HepG2 (cell line): ENCODE measurements at regions not wholly inside any gene's neighbourhood (a gene's known extent, or its start where the extent isn't known, plus 50 kb on each side); places are given as distances from the start of the nearest gene placed in this dataset.

Source experiments
- ATAC-seq: fragments of 200-7000 bp; cut with Tn5 transposase; 3 replicates; pipeline ENCODE4 v1.9.1; 2020; ENCODE audit warnings: mild to moderate bottlenecking, moderate library complexity
- BruUV-seq: library from RNA; stranded (reverse); fragments of 400-500 nt; replicated peaks from 2 replicates; lab custom pipeline; 2021; lab: Mats Ljungman, UMichigan
- CTCF ChIA-PET: fragments of 300-600 bp; formaldehyde crosslinking; extraction: SDS; loops from one replicate; lab custom pipeline; 2021; ENCODE audit warnings: low total read pairs, inconsistent platforms, low intra/inter-chr PET ratio; lab: Yijun Ruan, JAX
- POLR2A ChIA-PET: fragments of 350-600 bp; sonication (Branson Sonifier 250); formaldehyde crosslinking; loops from one replicate; lab custom pipeline; 2020; ENCODE audit warnings: antibody characterized with exemption, inconsistent platforms; lab: Yijun Ruan, JAX
- DNase-seq: peaks from one replicate; pipeline ENCODE4 v3.0.0-alpha.2; 2015; ENCODE audit warnings: low spot score
- FAIRE-seq: peaks from 3 replicates; lab custom pipeline; 2011; peaks lifted over from hg19 to GRCh38; lab: Jason Lieb, UNC
- H2AFZ ChIP-seq: one replicate; pipeline ENCODE4 v1.6.1; 2011; ENCODE audit warnings: low read length, inconsistent platforms
- H3K27ac ChIP-seq: fragments of 300-600 bp; 3 replicates; pipeline ENCODE4 v1.8.0; 2011; ENCODE audit warnings: mixed run types, mild to moderate bottlenecking, mixed read lengths, low read length, inconsistent platforms; ENCODE audit not compliant: insufficient read depth; ENCODE audit errors: extremely low read length
- H3K27me3 ChIP-seq, 2 experiments: fragments of 200-600 bp in 1 of 2; 2 replicates in 1 of 2; 3 replicates in 1 of 2; pipeline versions ENCODE4 v1.6.0 to v1.8.0; 2011; ENCODE audit warnings: low read length in 2 of 2, mild to moderate bottlenecking in 2 of 2, moderate library complexity in 2 of 2, inconsistent platforms in 1 of 2; ENCODE audit not compliant: insufficient read depth in 2 of 2, control insufficient read depth in 1 of 2
- H3K36me3 ChIP-seq, 2 experiments: fragments of 200-600 bp in 1 of 2; replicated peaks in 1 of 2; 2 replicates in 1 of 2; 3 replicates in 1 of 2; pipeline versions ENCODE4 v1.5.1 to v1.8.0; 2011; ENCODE audit warnings: low read length in 2 of 2, inconsistent platforms in 1 of 2; ENCODE audit not compliant: insufficient read depth in 2 of 2, control insufficient read depth in 1 of 2
- H3K4me1 ChIP-seq: 2 replicates; pipeline ENCODE4 v1.5.1; 2012; ENCODE audit warnings: low read length, inconsistent platforms; ENCODE audit not compliant: insufficient read depth
- H3K4me2 ChIP-seq: 2 replicates; pipeline ENCODE4 v1.6.0; 2011; ENCODE audit warnings: low read depth, low read length, inconsistent platforms
- H3K4me3 ChIP-seq, 3 experiments: fragments of 200-600 bp in 1 of 3; sonication (generic), shearing (Covaris generic) in 1 of 3; replicated peaks in 1 of 3; 2 replicates each; pipeline ENCODE4 v1.5.1; 2011 to 2016; ENCODE audit warnings: low read length in 3 of 3, inconsistent platforms in 2 of 3, low read depth in 2 of 3, mild to moderate bottlenecking in 2 of 3, control low read depth in 1 of 3, mixed read lengths in 1 of 3; ENCODE audit not compliant: insufficient read depth in 1 of 3
- H3K79me2 ChIP-seq: one replicate; pipeline ENCODE4 v1.6.1; 2011; ENCODE audit warnings: low read length, inconsistent platforms; ENCODE audit not compliant: insufficient read depth
- H3K9ac ChIP-seq: 2 replicates; pipeline ENCODE4 v1.6.0; 2011; ENCODE audit warnings: mild to moderate bottlenecking, low read depth, low read length, inconsistent platforms; ENCODE audit not compliant: insufficient read depth
- H3K9me3 ChIP-seq: 2 replicates; pipeline ENCODE4 v1.5.1; 2012; ENCODE audit warnings: mild to moderate bottlenecking, low read length
- H4K20me1 ChIP-seq: 2 replicates; pipeline ENCODE4 v1.6.0; 2011; ENCODE audit warnings: inconsistent platforms, mild to moderate bottlenecking, low read length, moderate library complexity; ENCODE audit not compliant: insufficient read depth
- HMGA1 ChIP-seq: sonication (generic); formaldehyde crosslinking; conservative IDR thresholded peaks from 2 replicates; pipeline ENCODE4 v1.4.0; 2020; ENCODE audit warnings: missing genetic modification reagents
- MBD4 ChIP-seq: IDR thresholded peaks from 2 replicates; pipeline ENCODE4 v1.6.1; 2012; ENCODE audit warnings: low read length, inconsistent platforms, borderline replicate concordance
- NFYC ChIP-seq: IDR thresholded peaks from 2 replicates; pipeline ENCODE4 v1.6.1; 2016; ENCODE audit warnings: missing genetic modification reagents, missing compliant biosample characterization
- ZNF234 ChIP-seq: sonication (generic); formaldehyde crosslinking; conservative IDR thresholded peaks from 2 replicates; pipeline ENCODE4 v1.5.1; 2020; ENCODE audit warnings: mild to moderate bottlenecking, missing genetic modification reagents
- ZNF720 ChIP-seq: sonication (generic); formaldehyde crosslinking; IDR thresholded peaks from 2 replicates; pipeline ENCODE4 v1.4.0; 2020; ENCODE audit warnings: missing genetic modification reagents
- ZNF746 ChIP-seq: sonication (generic); formaldehyde crosslinking; IDR thresholded peaks from 2 replicates; pipeline ENCODE4 v1.8.0; 2022; ENCODE audit warnings: mild to moderate bottlenecking, missing genetic modification reagents
- in situ Hi-C: cut with HindIII; loops from 2 replicates; pipeline ENCODE4 v1.10.0; 2017; ENCODE audit warnings: low pct_unique_long_range_greater_than_20kb; ENCODE audit not compliant: extremely low pct_ligation_motif_present
- intact Hi-C: fragments of 100-400 bp; cut with micrococcal nuclease; formaldehyde crosslinking; loops from one replicate; pipeline ENCODE4 v1.10.0; 2022; ENCODE audit not compliant: unreplicated experiment
- TF ChIP-seq, protein P1 (sequence below): sonication (generic); formaldehyde crosslinking; IDR thresholded peaks from 2 replicates; pipeline ENCODE4 v1.8.1; 2022; ENCODE audit warnings: mild to moderate bottlenecking, missing genetic modification reagents
- TF ChIP-seq, protein P2 (sequence below): sonication (generic); formaldehyde crosslinking; IDR thresholded peaks from 2 replicates; pipeline ENCODE4 v1.5.1; 2020; ENCODE audit warnings: mild to moderate bottlenecking, moderate library complexity, missing genetic modification reagents
- TF ChIP-seq, protein P3 (sequence below): sonication (generic); formaldehyde crosslinking; IDR thresholded peaks from 2 replicates; pipeline ENCODE4 v1.8.1; 2023; ENCODE audit warnings: missing genetic modification reagents, mild to moderate bottlenecking, borderline replicate concordance

DNA sequence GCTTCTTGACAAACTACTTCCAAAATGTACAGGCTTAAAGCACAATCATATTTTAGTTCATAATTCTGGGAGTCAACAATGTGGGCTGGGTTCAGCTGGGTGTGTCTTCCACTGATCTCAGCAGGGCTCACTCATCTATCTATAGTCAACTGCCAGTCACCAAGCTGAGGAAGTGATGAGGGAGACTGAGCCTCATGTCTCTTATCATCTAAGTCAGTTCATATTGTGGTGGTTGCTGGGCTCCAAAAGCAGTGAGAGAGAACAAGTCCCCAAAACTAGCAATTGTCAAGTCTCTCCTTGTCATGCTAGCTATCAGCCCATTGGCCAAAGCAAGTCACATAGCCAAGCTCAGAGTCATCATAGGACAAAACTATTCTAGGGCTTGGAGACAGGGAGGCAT is 465.9 kb upstream of the ARID1B start:
- Histone ChIP-seq H3K36me3 (no peaks in the 10 kb centered on the region), H3K4me2 (no peak overlapping the region), H3K27me3 (peaks cover 0 to 10% of the 10 kb centered on the region in 2 experiments; a peak in 2 of 5 replicates), H3K4me3 (no peak overlapping the region), H4K20me1 (no peaks in the 10 kb centered on the region), H3K79me2 (no peaks in the 10 kb centered on the region), H2AFZ (no peak overlapping the region), H3K9me3 (no peaks in the 10 kb centered on the region), H3K9ac (no peak overlapping the region), H3K27ac (no peak overlapping the region), H3K4me1 (no peaks in the 10 kb centered on the region)
- TF ChIP-seq ZNF746 (CRISPR knock-in tag) (no peak), MBD4 (no peak), ZNF234 (CRISPR knock-in tag) (no peak), NFYC (CRISPR knock-in tag) (no peak), HMGA1 (CRISPR knock-in tag) (no peak), ZNF720 (CRISPR knock-in tag) (no peak)
- TF ChIP-seq, protein P1, sequence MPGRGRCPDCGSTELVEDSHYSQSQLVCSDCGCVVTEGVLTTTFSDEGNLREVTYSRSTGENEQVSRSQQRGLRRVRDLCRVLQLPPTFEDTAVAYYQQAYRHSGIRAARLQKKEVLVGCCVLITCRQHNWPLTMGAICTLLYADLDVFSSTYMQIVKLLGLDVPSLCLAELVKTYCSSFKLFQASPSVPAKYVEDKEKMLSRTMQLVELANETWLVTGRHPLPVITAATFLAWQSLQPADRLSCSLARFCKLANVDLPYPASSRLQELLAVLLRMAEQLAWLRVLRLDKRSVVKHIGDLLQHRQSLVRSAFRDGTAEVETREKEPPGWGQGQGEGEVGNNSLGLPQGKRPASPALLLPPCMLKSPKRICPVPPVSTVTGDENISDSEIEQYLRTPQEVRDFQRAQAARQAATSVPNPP (CRISPR knock-in tag): no peak
- TF ChIP-seq, protein P2, sequence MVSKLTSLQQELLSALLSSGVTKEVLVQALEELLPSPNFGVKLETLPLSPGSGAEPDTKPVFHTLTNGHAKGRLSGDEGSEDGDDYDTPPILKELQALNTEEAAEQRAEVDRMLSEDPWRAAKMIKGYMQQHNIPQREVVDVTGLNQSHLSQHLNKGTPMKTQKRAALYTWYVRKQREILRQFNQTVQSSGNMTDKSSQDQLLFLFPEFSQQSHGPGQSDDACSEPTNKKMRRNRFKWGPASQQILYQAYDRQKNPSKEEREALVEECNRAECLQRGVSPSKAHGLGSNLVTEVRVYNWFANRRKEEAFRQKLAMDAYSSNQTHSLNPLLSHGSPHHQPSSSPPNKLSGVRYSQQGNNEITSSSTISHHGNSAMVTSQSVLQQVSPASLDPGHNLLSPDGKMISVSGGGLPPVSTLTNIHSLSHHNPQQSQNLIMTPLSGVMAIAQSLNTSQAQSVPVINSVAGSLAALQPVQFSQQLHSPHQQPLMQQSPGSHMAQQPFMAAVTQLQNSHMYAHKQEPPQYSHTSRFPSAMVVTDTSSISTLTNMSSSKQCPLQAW: no peak
- TF ChIP-seq, protein P3, sequence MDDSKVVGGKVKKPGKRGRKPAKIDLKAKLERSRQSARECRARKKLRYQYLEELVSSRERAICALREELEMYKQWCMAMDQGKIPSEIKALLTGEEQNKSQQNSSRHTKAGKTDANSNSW (CRISPR knock-in tag): no peak
- in situ Hi-C loops: no loop called here
- ATAC-seq (no peak), FAIRE-seq (no peak), DNase-seq (no peak)
- POLR2A ChIA-PET: no interaction called here
- no TSS peak for BruUV-seq
- CTCF ChIA-PET: no interaction called here
- intact Hi-C loops: no loop called here
